Stimulated activated CD8-positive, alpha-beta memory T cell treated with anti-CD3 and anti-CD28 coated beads, Interleukin-12 subunit alpha, Interleukin-12 subunit beta, amount 100 ng/mL, for 24 hours (primary cell): ENCODE measurements at regions not wholly inside any gene's neighbourhood (a gene's known extent, or its start where the extent isn't known, plus 50 kb on each side); places are given as distances from the start of the nearest gene placed in this dataset.

ENCODE experiments used
- DNase-seq: peaks from one replicate; pipeline ENCODE4 v3.0.0-alpha.2; 2020; ENCODE audit errors: extremely low read depth

DNA sequence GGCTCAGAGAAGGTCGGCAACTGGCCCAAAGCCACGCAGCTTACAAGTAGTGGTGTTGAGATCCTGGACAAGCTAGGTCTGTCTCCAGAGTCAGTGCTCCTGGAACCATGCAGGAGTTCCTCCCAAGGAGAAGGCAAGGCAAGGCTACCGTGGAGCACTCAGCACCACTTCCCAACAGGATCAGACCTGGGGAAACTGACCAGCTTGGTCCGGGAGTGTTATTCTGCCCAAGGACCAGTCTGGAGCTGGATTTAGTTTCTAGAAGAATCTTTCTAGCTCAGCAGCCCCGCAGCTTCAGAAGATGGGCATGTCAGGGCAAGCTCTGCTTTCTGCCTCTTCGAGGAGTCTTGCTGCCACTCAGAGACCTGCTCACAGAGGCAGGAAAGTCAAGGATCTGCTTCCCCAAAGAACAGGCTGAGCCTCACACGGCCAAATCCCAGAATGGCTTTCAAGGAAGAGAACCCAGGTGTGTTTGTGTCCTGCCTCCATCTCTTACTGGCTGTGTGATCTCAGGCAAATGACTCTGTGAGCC is 302.8 kb downstream of the MATN1 start:
- DNase-seq = no peak

- no peak for DNase-seq
Measured at GRCh38 chr1:30419831-30420230, 303.6 kb downstream of the MATN1 start.

- DNase-seq = no peak
Measured at GRCh38 chr1:30418939-30419720, 304.3 kb downstream of the MATN1 start.

DNA sequence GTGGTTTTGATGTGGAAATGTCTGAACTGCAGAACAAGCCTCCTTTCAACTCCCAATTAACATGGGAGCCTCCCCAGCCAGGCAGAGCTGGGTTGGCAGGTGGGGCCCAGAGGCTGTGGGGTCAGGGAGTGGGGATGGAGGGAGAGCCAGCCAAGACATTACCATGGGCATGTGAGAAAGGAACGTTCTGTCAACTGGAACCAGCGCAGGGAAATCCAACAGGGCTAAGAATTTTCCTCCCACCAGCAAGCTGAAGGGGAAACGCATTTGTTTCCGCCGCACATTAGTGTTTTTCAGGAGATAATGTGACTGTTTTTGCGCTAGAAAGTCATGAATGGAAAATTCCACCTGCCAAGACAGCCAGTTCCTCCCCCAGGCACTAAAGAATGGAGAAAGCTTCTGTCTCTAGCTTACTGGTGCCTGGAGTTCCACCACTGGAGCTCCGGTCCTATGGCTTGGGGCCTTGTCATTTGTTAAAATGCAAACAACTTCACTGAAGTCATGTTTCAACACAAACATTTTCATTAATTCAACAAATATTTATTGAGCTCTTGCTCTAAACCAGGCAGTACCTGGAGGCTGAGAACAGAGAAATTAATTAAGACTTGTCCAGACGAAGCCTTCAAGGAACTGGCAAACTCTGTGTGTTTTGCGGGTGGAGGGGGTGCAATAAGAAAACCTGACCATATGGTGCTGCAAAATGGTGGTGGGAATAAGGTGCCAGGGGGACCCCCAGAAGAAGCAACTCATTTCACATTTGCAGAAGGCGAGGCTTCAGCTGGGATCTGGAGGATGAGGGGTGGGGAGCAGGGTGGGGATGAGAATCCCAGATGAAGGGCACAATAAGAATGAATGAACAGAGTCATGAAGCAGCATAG is 305.1 kb downstream of the MATN1 start:
- no peak for DNase-seq

DNA sequence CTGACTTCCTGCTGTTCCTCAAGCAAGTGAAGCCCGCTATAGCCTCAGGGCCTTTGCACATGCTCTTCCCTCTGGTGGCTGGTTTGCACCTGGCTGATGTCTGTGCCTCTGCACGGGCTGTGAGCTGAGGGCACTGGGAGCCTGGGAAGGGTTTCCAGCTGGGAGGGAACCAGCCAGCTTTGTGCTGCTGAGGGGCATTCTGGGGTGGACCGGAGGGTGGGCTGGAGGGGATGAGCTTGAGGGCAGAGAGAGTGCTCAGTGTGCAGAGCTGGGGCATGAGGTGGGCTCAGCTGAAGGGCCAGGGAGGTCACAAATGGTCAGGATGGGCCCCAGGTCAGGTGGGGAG is 305.7 kb downstream of the MATN1 start:
- DNase-seq = no peak

DNA sequence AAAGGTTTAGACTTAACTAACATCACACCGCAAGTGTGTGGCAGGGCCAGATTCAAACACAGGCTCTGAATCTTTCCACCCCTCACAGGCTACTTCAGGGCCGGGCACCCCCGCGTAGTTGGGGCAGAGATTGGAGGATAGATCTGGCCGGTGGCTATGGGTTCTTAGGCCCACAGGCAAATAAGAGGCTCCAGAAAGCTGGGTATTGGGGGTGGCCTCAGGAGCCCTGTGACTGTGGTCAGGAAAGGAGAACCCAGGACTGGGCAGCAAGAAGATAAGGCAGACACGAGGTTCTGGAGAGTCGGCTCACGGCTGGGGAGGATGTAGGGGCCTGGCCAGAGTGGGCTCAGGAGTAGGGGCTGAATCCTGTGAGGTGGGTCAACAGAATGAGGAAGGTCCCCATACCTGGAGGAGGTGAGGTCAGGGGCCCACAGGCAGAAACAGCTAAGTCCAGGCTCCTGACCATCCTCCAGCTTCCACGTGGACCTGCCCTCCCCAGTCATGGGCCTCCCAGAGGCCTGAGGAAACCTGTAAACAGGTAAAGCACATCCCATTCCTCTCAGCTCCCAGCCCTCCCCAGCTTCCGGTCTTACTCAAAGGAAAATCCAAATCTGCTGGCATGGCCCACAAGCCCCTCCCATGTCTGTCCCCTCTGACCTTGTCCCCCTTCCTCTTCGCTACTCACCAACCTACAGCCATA is 306.2 kb downstream of the MATN1 start:
- DNase-seq = no peak

DNA sequence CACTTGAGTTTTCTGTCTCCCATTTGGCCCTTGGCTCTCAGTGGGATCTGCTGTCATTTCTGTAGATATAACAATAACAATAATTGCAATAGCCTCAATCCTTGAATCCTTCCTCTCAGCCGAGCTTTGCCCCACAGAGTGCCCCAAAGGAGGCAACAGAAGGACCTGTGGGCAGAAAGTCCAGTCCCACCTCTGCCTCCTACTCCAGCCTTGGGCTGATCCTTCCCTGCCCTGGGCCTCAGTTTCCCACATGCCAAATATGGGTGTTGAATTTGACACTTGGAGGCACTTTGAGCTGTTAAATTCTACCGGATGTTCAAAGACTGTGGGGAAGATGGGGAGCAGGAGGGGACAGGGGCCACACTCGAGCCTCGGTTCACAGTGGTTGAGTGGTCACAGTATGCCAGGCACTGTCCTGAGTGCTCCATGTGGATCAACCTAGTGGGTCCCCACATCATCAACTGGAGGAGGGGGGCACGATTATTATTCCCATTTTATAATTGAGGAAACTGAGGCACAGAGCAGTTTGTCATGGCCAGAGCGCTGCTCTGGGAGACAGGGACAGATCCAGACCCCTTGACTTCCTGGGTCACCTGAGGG is 307.1 kb downstream of the MATN1 start:
- no peak for DNase-seq

- no peak for DNase-seq
Measured at GRCh38 chr1:30415171-30415940, 308.0 kb downstream of the MATN1 start.

GRCh38 chr1:30414851-30415165 is 308.6 kb downstream of the MATN1 start:
- no peak for DNase-seq

DNA sequence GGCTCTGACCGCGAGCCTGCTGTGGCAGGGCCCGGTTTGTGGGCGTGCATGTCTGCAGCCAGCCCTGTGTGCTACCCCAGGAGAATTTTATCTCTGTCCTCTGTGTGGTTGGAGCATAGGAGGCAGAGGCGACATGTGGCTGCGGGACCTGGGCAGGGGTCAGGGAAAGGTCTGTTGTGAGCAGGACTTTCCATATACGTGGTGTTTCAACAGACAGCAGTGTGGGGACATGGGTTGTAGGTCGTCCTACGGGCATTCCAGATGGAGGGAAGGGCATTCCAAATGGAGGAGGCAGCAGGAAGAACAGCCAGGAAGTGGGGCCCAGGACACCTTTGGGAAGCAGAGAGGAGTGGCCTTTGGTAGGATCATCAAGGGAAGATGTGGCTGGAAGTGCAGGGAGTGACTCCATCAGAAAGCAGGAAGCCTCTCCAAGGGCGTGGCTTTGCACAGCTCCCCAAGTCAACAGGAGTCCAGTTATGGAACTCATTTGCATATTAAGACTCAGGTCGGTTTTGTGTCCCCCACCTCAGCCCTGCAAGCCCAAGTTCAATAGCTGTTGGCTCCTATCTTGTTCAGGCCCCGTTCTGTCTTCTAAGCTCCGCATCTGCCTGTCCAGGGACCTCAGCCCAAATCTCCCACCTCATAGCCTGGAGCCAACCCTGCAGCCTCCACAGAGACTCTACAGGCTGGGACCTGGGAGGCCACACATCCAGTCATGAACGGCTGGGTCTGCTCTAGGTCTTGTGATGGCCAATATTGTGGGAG is 309.1 kb downstream of the MATN1 start:
- DNase-seq = no peak

GRCh38 chr1:30413606-30414005 is 309.8 kb downstream of the MATN1 start:
- DNase-seq = no peak

DNA sequence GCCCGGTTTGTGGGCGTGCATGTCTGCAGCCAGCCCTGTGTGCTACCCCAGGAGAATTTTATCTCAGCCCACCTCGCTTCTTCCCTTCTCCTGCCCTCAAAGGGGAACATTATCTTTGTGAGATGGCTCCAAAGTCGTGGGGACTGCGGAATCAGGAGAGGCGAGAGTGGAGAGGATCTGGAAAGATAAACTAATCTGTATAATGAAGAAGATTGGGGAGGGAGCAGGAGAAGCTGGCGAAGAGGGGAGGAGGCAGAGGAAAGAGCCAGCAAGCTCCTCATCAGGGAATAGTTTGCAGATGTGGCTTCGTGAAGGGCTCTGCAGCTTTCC is 310.3 kb downstream of the MATN1 start:
- no peak for DNase-seq

- DNase-seq = no peak
Measured at GRCh38 chr1:30412241-30413110, 310.9 kb downstream of the MATN1 start.

DNA sequence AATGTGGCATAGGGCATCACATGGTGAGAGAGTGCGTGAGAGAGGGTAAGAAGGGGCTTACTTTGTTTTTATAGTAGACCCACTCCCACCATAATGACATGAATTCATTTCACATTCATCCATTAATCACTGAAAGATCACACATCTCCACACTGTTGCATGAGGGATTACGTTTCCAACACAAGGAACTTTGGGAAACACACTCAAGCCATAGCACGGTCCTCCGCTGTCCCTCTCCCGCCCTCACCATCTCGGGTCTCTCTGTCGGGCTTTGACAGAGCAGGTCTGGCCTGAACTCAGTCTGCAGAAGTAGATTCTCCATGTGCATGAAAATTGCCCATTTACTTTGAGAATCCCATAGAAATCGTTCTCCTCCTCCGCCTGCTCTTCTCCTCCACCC is 312.2 kb downstream of the MATN1 start:
- DNase-seq = no peak

DNA sequence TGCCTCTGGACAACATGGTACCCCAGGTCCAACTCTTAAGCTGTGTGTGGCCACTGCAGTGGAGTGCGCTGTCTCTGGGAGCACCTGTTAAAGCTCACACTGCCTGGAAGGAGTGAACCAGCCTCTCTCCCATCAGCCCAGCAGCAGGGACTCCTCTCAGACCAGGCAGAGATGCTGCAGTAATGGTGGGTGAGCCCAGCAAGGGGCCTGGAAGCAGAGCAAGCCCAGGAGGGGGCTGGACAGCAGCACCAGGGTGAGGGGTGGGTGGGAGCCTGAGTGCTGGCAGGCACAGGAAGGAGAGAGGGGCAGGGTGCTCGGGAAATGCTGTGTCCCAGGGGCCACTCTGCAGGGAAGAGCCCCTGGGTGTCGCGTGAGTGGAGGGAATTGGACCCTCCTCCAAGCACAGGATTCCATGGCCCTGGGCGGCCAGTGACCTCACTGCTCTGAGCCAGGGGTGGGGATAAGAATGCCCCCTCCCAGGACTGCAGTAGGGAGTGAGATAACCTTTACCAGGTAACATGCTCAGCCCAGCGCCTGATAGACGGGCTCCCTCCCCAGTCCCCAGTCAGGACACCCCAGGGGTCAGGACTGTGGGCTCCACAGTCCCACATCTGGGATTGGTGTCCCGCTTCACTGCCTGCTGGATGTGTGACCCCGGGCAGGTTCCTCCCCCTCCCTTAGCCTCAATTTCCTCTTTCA is 313.1 kb downstream of the MATN1 start:
- no peak for DNase-seq

GRCh38 chr1:30409476-30410152 is 313.8 kb downstream of the MATN1 start:
- DNase-seq = no peak

GRCh38 chr1:30407865-30408580 is 315.4 kb downstream of the MATN1 start:
- DNase-seq = no peak
